H1 (cell line): ENCODE measurements at regions not wholly inside any gene's neighbourhood (a gene's known extent, or its start where the extent isn't known, plus 50 kb on each side); places are given as distances from the start of the nearest gene placed in this dataset.

Experiments used
- ATF3 ChIP-seq: IDR thresholded peaks from 2 replicates; pipeline ENCODE4 v1.6.1; 2011; ENCODE audit warnings: low read depth, mild to moderate bottlenecking, low read length; ENCODE audit not compliant: insufficient read depth
- BCL11A ChIP-seq, 2 experiments: IDR thresholded peaks; one replicate each; pipeline ENCODE4 v1.6.1; 2011; ENCODE audit warnings: low read depth in 2 of 2, low read length in 2 of 2, mild to moderate bottlenecking in 2 of 2
- CHD7 ChIP-seq: fragments of 300-600 bp; sonication (generic); IDR thresholded peaks from 2 replicates; pipeline ENCODE4 v1.7.1; 2012; ENCODE audit warnings: low read length, moderate library complexity, mild to moderate bottlenecking, inconsistent platforms; ENCODE audit not compliant: insufficient replicate concordance
- FOSL1 ChIP-seq: IDR thresholded peaks from 2 replicates; pipeline ENCODE4 v1.6.1; 2011; ENCODE audit warnings: mild to moderate bottlenecking, low read depth, low read length, moderate library complexity; ENCODE audit not compliant: insufficient read depth
- GTF2F1 ChIP-seq: IDR thresholded peaks from 2 replicates; pipeline ENCODE4 v1.6.1; 2012; ENCODE audit warnings: low read depth, low read length, improper control_type of control experiment, borderline replicate concordance
- KDM4A ChIP-seq: IDR thresholded peaks from one replicate; pipeline ENCODE4 v1.7.1; 2012; ENCODE audit warnings: low read depth, mild to moderate bottlenecking, moderate library complexity, low read length, inconsistent platforms; ENCODE audit not compliant: severe bottlenecking
- POLR2A ChIP-seq, 2 experiments: IDR thresholded peaks; 1 replicate in 1 of 2; 2 replicates in 1 of 2; pipeline ENCODE4 v1.6.1; 2011; ENCODE audit warnings: low read depth in 2 of 2, low read length in 2 of 2, mild to moderate bottlenecking in 2 of 2; ENCODE audit errors: control extremely low read depth in 1 of 2
- SP2 ChIP-seq: IDR thresholded peaks from 2 replicates; pipeline ENCODE4 v1.6.1; 2012; ENCODE audit warnings: mild to moderate bottlenecking, low read length, inconsistent platforms
- TBP ChIP-seq: IDR thresholded peaks from 2 replicates; pipeline ENCODE4 v1.6.1; 2011; ENCODE audit warnings: low read depth, low read length, improper control_type of control experiment

- TF ChIP-seq CHD7 (no peak), ATF3 (no peak), KDM4A (no peak), FOSL1 (no peak), POLR2A (IDR thresholded peaks at IDR 0.05; ENCODE audit: control extremely low read depth in 1 of 2, low read depth in 2 of 2, low read length in 2 of 2) (no peak), GTF2F1 (no peak), BCL11A (IDR thresholded peaks at IDR 0.05; ENCODE audit: low read depth in 2 of 2, low read length in 2 of 2) (no peak), TBP (no peak), SP2 (no peak)
Measured at GRCh38 chr14:104249706-104250105, 111.3 kb downstream of the KIF26A start (continued).
